SK-N-MC (cell line): ENCODE measurements at regions not wholly inside any gene's neighbourhood (a gene's known extent, or its start where the extent isn't known, plus 50 kb on each side); places are given as distances from the start of the nearest gene placed in this dataset.

ENCODE experiments used
- EZH2 ChIP-seq: fragments of 200-600 bp; sonication (generic); IDR thresholded peaks from one replicate; pipeline ENCODE4 v1.6.1; 2017; ENCODE audit warnings: antibody characterized with exemption
- POLR2AphosphoS5 ChIP-seq: IDR thresholded peaks from 2 replicates; pipeline ENCODE4 v1.6.1; 2012; ENCODE audit warnings: mild to moderate bottlenecking, low read depth, low read length, borderline replicate concordance

DNA sequence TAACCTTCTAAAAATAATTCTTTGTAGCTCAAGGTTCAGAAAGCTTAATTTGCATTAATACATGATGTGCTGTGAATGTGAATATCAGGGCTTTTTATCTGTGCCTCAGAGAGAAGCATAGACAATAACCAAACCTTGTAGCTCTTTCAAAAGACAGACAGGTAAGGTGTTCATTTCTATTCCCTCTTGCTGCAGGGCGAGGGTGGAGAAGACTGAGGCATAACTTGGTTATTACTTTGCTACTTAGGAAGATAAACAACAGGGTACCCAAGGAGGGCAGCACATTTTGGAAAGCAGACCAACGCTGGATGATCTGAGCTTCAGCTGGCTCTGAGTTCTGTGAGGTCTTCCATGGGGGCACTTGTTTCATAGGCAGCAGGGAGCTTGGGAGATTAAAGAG, 408.6 kb upstream of the RARB start:
- TF ChIP-seq EZH2 (no peak), POLR2AphosphoS5 (no peak)
